Peyer's patch (tissue), 4 donors: ENCODE measurements at regions not wholly inside any gene's neighbourhood (a gene's known extent, or its start where the extent isn't known, plus 50 kb on each side); places are given as distances from the start of the nearest gene placed in this dataset.

Experiments
- DNase-seq, 3 donors: peaks; one replicate each; pipeline ENCODE4 v3.0.0-alpha.2; 2017 to 2019
- H3K27ac ChIP-seq, 4 donors: fragments of 200-600 bp; sonication (generic); one replicate each; pipeline ENCODE4 v1.5.1; 2016 to 2019
- H3K27me3 ChIP-seq, 2 donors: fragments of 200-600 bp; sonication (generic); one replicate each; pipeline ENCODE4 v1.5.1; 2019
- H3K36me3 ChIP-seq, 3 donors: fragments of 200-600 bp; sonication (generic); one replicate each; pipeline ENCODE4 v1.5.1; 2016 to 2019
- H3K4me1 ChIP-seq, 4 donors: fragments of 200-600 bp; sonication (generic); one replicate each; pipeline ENCODE4 v1.5.1; 2016 to 2019
- H3K4me3 ChIP-seq, 4 donors: fragments of 200-600 bp; sonication (generic); 1 replicate in 3 of 4; 2 replicates in 1 of 4; pipeline ENCODE4 v1.5.1; 2016 to 2019; ENCODE audit warnings: mild to moderate bottlenecking in 1 of 4
- H3K9me3 ChIP-seq, 4 donors: fragments of 200-600 bp; sonication (generic); one replicate each; pipeline ENCODE4 v1.5.1; 2016 to 2019; ENCODE audit warnings: mild to moderate bottlenecking in 1 of 4
- CTCF ChIP-seq, 6 experiments: fragments of 450-650 bp in 4 of 6; fragments of 200-600 bp in 2 of 6; sonication (generic) in 1 of 6; IDR thresholded peaks; one replicate each; pipeline ENCODE4 v1.5.1; 2017 to 2019; ENCODE audit warnings: antibody characterized with exemption in 6 of 6, mild to moderate bottlenecking in 3 of 6, moderate library complexity in 1 of 6
- POLR2A ChIP-seq, 2 donors: fragments of 450-650 bp; IDR thresholded peaks; one replicate each; pipeline ENCODE4 v1.5.1; 2017; ENCODE audit warnings: antibody characterized with exemption in 2 of 2, mild to moderate bottlenecking in 2 of 2, moderate library complexity in 2 of 2

DNA sequence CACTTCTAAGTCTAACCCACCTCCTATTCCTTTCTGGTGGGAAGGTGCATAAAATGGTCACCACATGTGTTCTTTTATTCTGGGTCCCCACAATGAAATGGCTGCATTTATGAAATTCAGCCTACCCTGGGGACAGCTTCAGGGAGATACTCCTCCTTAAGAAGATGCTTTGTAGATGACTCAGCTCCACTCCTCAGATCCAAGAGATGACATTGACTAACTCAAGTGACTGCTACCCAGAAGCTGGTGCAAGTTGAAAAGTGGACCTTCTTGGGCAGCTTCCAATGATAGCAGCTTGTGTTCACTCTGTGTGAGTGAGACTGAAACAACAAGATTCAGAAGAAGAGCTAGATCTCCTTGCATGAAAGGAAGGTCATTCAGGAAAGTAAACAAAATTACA lies 113.4 kb downstream of the SCP2D1 start:
- H3K4me3 ChIP-seq, result no peak overlapping the region
- H3K9me3 ChIP-seq, result no peaks in the 10 kb centered on the region
- no peak for TF ChIP-seq CTCF (IDR thresholded peaks at IDR 0.05)
- no peak for TF ChIP-seq POLR2A (IDR thresholded peaks at IDR 0.05)
- no peak for DNase-seq
- no peaks in the 10 kb centered on the region for H3K36me3 ChIP-seq
- H3K4me1 ChIP-seq, result no peaks in the 10 kb centered on the region
- no peak overlapping the region for H3K27ac ChIP-seq
- no peaks in the 10 kb centered on the region for H3K27me3 ChIP-seq

- H3K4me3 ChIP-seq, result no peak overlapping the region
- no peaks in the 10 kb centered on the region for H3K27me3 ChIP-seq
- H3K36me3 ChIP-seq, result no peaks in the 10 kb centered on the region
- no peak for DNase-seq
- no peaks in the 10 kb centered on the region for H3K9me3 ChIP-seq
- H3K27ac ChIP-seq, result no peak overlapping the region
- no peaks in the 10 kb centered on the region for H3K4me1 ChIP-seq
- TF ChIP-seq POLR2A (IDR thresholded peaks at IDR 0.05) (no peak), CTCF (IDR thresholded peaks at IDR 0.05) (no peak)
Observed at GRCh38 chr20:18928626-18929025, 115.0 kb downstream of the SCP2D1 start.

DNA sequence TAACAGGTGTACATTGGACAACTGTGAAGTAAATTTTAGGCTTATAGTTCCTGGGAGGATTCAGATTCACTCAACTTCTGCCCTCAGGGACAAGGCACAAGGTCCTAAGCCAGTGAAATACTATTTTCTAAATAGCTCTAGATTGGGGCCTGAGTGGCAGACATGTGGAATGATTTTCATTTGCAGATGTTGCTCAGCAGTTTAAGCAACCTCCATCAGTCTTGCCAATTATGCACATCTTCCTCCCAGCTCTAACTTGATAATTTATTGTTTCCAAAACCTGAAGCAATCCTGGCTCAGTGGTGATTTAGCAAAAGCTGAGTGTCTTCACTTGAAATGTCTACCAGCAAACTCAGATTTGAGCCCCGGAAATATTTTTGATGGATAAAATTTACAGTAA lies 116.2 kb downstream of the SCP2D1 start:
- Histone ChIP-seq H3K4me1 (no peaks in the 10 kb centered on the region), H3K36me3 (no peaks in the 10 kb centered on the region), H3K27ac (no peak overlapping the region), H3K4me3 (no peak overlapping the region), H3K27me3 (no peaks in the 10 kb centered on the region), H3K9me3 (no peaks in the 10 kb centered on the region)
- TF ChIP-seq POLR2A (IDR thresholded peaks at IDR 0.05) (no peak), CTCF (IDR thresholded peaks at IDR 0.05) (no peak)
- DNase-seq, result no peak

DNA sequence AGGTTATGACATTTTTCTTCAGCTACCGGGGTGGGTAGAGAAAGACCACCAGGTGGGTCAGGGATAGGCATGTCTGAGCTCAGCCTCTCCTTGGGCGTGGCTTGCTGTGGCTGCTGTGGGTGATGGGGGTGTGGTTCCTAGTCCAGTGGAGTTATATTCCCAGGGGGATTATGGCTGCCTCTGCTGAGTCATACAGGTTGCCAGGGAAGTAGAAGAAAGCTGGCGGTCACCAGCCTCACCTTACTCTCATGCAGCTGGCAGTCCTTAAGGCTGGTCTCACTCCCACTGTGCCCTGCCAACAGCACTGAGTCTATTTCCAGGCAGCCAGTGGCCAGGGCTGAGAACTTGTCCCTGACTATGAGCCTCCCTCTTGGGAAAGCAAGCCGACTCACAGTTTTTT lies 130.0 kb downstream of the SCP2D1 start:
- Histone ChIP-seq H3K36me3 (no peaks in the 10 kb centered on the region), H3K4me1 (no peaks in the 10 kb centered on the region), H3K27me3 (no peaks in the 10 kb centered on the region), H3K27ac (no peak overlapping the region), H3K4me3 (no peak overlapping the region), H3K9me3 (no peaks in the 10 kb centered on the region)
- no peak for DNase-seq
- no peak for TF ChIP-seq CTCF (IDR thresholded peaks at IDR 0.05)
- no peak for TF ChIP-seq POLR2A (IDR thresholded peaks at IDR 0.05)

DNA sequence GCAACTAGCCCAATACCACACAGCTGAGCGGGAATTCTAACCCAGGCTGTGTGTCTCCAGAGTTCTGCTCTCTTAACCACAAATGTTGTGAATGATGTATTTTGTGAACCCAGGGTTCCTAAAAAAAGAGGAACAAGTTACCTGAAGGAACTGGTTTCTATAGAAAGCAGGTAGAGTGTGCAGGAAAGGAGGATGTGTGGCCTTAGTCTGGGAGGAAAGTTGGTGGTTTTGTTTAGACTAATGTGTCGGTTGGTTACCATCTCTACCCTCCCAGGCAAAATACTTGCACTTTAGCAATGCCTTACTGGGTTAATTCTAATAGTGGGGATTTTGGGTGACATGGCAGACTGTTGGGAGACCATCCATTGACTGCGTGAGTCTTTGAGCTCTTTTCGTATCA lies 143.3 kb downstream of the SCP2D1 start:
- Histone ChIP-seq H3K9me3 (no peaks in the 10 kb centered on the region), H3K27me3 (no peaks in the 10 kb centered on the region), H3K4me1 (no peaks in the 10 kb centered on the region), H3K4me3 (no peak overlapping the region), H3K36me3 (no peaks in the 10 kb centered on the region), H3K27ac (no peak overlapping the region)
- TF ChIP-seq CTCF (IDR thresholded peaks at IDR 0.05) (no peak), POLR2A (IDR thresholded peaks at IDR 0.05) (no peak)
- no peak for DNase-seq

DNA sequence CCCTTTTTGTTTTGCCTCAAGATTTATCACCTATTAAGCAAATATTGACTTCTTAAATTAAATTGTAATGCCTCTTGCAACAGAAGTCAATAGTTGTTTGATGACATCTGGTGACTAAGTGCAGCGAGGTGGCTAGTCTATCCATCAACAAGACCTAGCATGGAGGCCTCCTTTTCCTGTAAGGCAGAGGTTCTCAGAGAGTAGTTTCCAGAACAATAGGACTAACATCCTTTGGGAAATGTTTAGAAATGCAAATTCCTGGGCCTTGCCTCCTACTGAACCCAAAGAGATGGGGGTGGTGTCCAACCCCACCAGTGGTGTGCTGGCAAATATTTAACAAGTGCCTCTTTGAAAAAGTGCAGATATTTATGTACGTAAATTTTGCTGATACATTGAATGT lies 143.7 kb downstream of the SCP2D1 start:
- Histone ChIP-seq H3K4me1 (no peaks in the 10 kb centered on the region), H3K9me3 (no peaks in the 10 kb centered on the region), H3K4me3 (no peak overlapping the region), H3K27ac (no peak overlapping the region), H3K27me3 (no peaks in the 10 kb centered on the region), H3K36me3 (no peaks in the 10 kb centered on the region)
- DNase-seq, result no peak
- TF ChIP-seq POLR2A (IDR thresholded peaks at IDR 0.05) (no peak), CTCF (IDR thresholded peaks at IDR 0.05) (no peak)
